ENCODE measurements at regions not wholly inside any gene's neighbourhood (a gene's known extent, or its start where the extent isn't known, plus 50 kb on each side); places are given as distances from the start of the nearest gene placed in this dataset.
"Not testable (repeated sequence)": the region's sequence is repeated elsewhere in the genome, so short reads cannot be mapped to it uniquely, and the experiment has no call there.

GRCh38 chr6:166806217-166806838, 150.0 kb downstream of the RNASET2 start:
- no peak for DNase-seq (ENCODE audit: low spot score)

GRCh38 chr6:166803471-166803870, 152.9 kb downstream of the RNASET2 start:
- DNase-seq (ENCODE audit: low spot score): no peak

GRCh38 chr6:166802401-166802800, 153.9 kb downstream of the RNASET2 start:
- DNase-seq (ENCODE audit: low spot score): no peak

- DNase-seq (ENCODE audit: low spot score): no peak
Measured at GRCh38 chr6:166800137-166800536, 156.2 kb downstream of the RNASET2 start.

GRCh38 chr6:166798652-166799051, 157.7 kb downstream of the RNASET2 start:
- DNase-seq (ENCODE audit: low spot score): no peak

GRCh38 chr6:166796610-166797009, 159.7 kb downstream of the RNASET2 start:
- DNase-seq (ENCODE audit: low spot score): no peak

GRCh38 chr6:166795879-166796278, 160.5 kb downstream of the RNASET2 start:
- no peak for DNase-seq (ENCODE audit: low spot score)

GRCh38 chr6:166790808-166791207, 163.8 kb upstream of the RPS6KA2 start:
- DNase-seq (ENCODE audit: low spot score): not testable (repeated sequence)

- not testable (repeated sequence) for DNase-seq (ENCODE audit: low spot score)
Measured at GRCh38 chr6:166788846-166789529, 161.9 kb upstream of the RPS6KA2 start.

- DNase-seq (ENCODE audit: low spot score): peak; percentile 83
Measured at GRCh38 chr6:166786704-166787293, 159.7 kb upstream of the RPS6KA2 start.

- DNase-seq (ENCODE audit: low spot score): no peak
Measured at GRCh38 chr6:166785131-166785530, 158.1 kb upstream of the RPS6KA2 start.

- DNase-seq (ENCODE audit: low spot score): no peak
Measured at GRCh38 chr6:166784691-166785090, 157.6 kb upstream of the RPS6KA2 start.

GRCh38 chr6:166782520-166782919, 155.5 kb upstream of the RPS6KA2 start:
- DNase-seq (ENCODE audit: low spot score): no peak

GRCh38 chr6:166781331-166781730, 154.3 kb upstream of the RPS6KA2 start:
- DNase-seq (ENCODE audit: low spot score): no peak

GRCh38 chr6:166779963-166780683, 153.1 kb upstream of the RPS6KA2 start:
- no peak for DNase-seq (ENCODE audit: low spot score)

- no peak for DNase-seq (ENCODE audit: low spot score)
Measured at GRCh38 chr6:166779381-166779780, 152.3 kb upstream of the RPS6KA2 start.

GRCh38 chr6:166778776-166779175, 151.7 kb upstream of the RPS6KA2 start:
- no peak for DNase-seq (ENCODE audit: low spot score)

GRCh38 chr6:166778046-166778445, 151.0 kb upstream of the RPS6KA2 start:
- DNase-seq (ENCODE audit: low spot score): no peak

- no peak for DNase-seq (ENCODE audit: low spot score)
Measured at GRCh38 chr6:166777096-166777630, 150.1 kb upstream of the RPS6KA2 start.

GRCh38 chr6:166776571-166776970, 149.5 kb upstream of the RPS6KA2 start:
- no peak for DNase-seq (ENCODE audit: low spot score)

GRCh38 chr6:166775923-166776220, 148.8 kb upstream of the RPS6KA2 start:
- no peak for DNase-seq (ENCODE audit: low spot score)

GRCh38 chr6:166775180-166775922, 148.3 kb upstream of the RPS6KA2 start:
- peak; percentile 74 for DNase-seq (ENCODE audit: low spot score)
